Hematopoietic multipotent progenitor cell treated with erythropoietin and hydrocortisone succinate and interleukin-3 and kit ligand, for 15 days (in vitro differentiated cells): ENCODE measurements at regions not wholly inside any gene's neighbourhood (a gene's known extent, or its start where the extent isn't known, plus 50 kb on each side); places are given as distances from the start of the nearest gene placed in this dataset.
"Not testable (repeated sequence)": the region's sequence is repeated elsewhere in the genome, so short reads cannot be mapped to it uniquely, and the experiment has no call there.

Source experiments
- DNase-seq: peaks from one replicate; pipeline ENCODE4 v3.0.0-alpha.2; 2015; ENCODE audit warnings: low spot score

- no peak for DNase-seq
Observed at GRCh38 chr6:146938266-146938665, 266.0 kb upstream of the STXBP5 start.

GRCh38 chr6:146939456-146939855, 264.8 kb upstream of the STXBP5 start:
- DNase-seq = not testable (repeated sequence)

- no peak for DNase-seq
Observed at GRCh38 chr6:146943664-146944063, 260.6 kb upstream of the STXBP5 start.

GRCh38 chr6:146944077-146944476, 260.1 kb upstream of the STXBP5 start:
- DNase-seq = no peak

- DNase-seq = no peak
Observed at GRCh38 chr6:146944809-146945208, 259.4 kb upstream of the STXBP5 start.

GRCh38 chr6:146946559-146946958, 257.7 kb upstream of the STXBP5 start:
- DNase-seq = no peak

- DNase-seq = no peak
Observed at GRCh38 chr6:146948790-146949342, 255.4 kb upstream of the STXBP5 start.

GRCh38 chr6:146949425-146949824, 254.8 kb upstream of the STXBP5 start:
- no peak for DNase-seq

- DNase-seq = no peak
Observed at GRCh38 chr6:146950351-146950835, 253.8 kb upstream of the STXBP5 start.

- DNase-seq = no peak
Observed at GRCh38 chr6:146955570-146955969, 248.6 kb upstream of the STXBP5 start.

- DNase-seq = no peak
Observed at GRCh38 chr6:146957181-146958093, 246.8 kb upstream of the STXBP5 start.

GRCh38 chr6:146961831-146962230, 242.4 kb upstream of the STXBP5 start:
- no peak for DNase-seq

- no peak for DNase-seq
Observed at GRCh38 chr6:146962329-146962728, 241.9 kb upstream of the STXBP5 start.

GRCh38 chr6:146965110-146965689, 239.0 kb upstream of the STXBP5 start:
- DNase-seq = no peak

- no peak for DNase-seq
Observed at GRCh38 chr6:146968041-146968760, 236.0 kb upstream of the STXBP5 start.

GRCh38 chr6:146972546-146972945, 231.7 kb upstream of the STXBP5 start:
- no peak for DNase-seq

- no peak for DNase-seq
Observed at GRCh38 chr6:146974351-146974750, 229.9 kb upstream of the STXBP5 start.

GRCh38 chr6:146975093-146975492, 229.1 kb upstream of the STXBP5 start:
- no peak for DNase-seq

- no peak for DNase-seq
Observed at GRCh38 chr6:146980900-146981329, 223.3 kb upstream of the STXBP5 start.

GRCh38 chr6:146981981-146982380, 222.2 kb upstream of the STXBP5 start:
- no peak for DNase-seq

GRCh38 chr6:146984251-146984924, 219.8 kb upstream of the STXBP5 start:
- DNase-seq = no peak

GRCh38 chr6:146985111-146985510, 219.1 kb upstream of the STXBP5 start:
- DNase-seq = no peak
